Kidney (tissue), 13 donors: ENCODE measurements at regions not wholly inside any gene's neighbourhood (a gene's known extent, or its start where the extent isn't known, plus 50 kb on each side); places are given as distances from the start of the nearest gene placed in this dataset.

Source experiments
- DNase-seq, 5 donors: peaks; one replicate each; pipeline ENCODE4 v3.0.0-alpha.2; 2013 to 2020
- FAIRE-seq: peaks from 2 replicates; lab custom pipeline; 2012; peaks lifted over from hg19 to GRCh38; lab: Jason Lieb, UNC
- H3K27ac ChIP-seq, 2 donors: one replicate each; pipeline ENCODE4 v1.7.0; 2013; ENCODE audit warnings: low read depth in 2 of 2, low read length in 2 of 2, inconsistent platforms in 1 of 2
- H3K27me3 ChIP-seq: one replicate; pipeline ENCODE4 v1.7.1; 2013; ENCODE audit warnings: low read length, inconsistent platforms; ENCODE audit not compliant: control insufficient read depth, insufficient read depth
- H3K36me3 ChIP-seq, 3 donors: one replicate each; pipeline versions ENCODE4 v1.7.0 to v1.7.1; 2013; ENCODE audit warnings: low read length in 3 of 3, control low read depth in 1 of 3, inconsistent platforms in 1 of 3; ENCODE audit not compliant: insufficient read depth in 3 of 3, control insufficient read depth in 2 of 3
- H3K4me1 ChIP-seq, 3 donors: one replicate each; pipeline versions ENCODE4 v1.7.0 to v1.7.1; 2013; ENCODE audit warnings: low read length in 3 of 3, inconsistent platforms in 1 of 3, low read depth in 1 of 3; ENCODE audit not compliant: control insufficient read depth in 2 of 3, insufficient read depth in 2 of 3
- H3K4me3 ChIP-seq, 3 donors: one replicate each; pipeline versions ENCODE4 v1.7.0 to v1.8.1; 2013; ENCODE audit warnings: low read length in 3 of 3, control low read depth in 1 of 3, inconsistent platforms in 1 of 3
- H3K9ac ChIP-seq, 3 donors: one replicate each; pipeline versions ENCODE4 v1.7.0 to v1.7.1; 2013; ENCODE audit warnings: low read length in 3 of 3, control low read depth in 1 of 3, inconsistent platforms in 1 of 3
- H3K9me3 ChIP-seq, 3 donors: one replicate each; pipeline versions ENCODE4 v1.7.0 to v1.7.1; 2013; ENCODE audit warnings: low read length in 3 of 3, control low read depth in 1 of 3, inconsistent platforms in 1 of 3; ENCODE audit not compliant: control insufficient read depth in 2 of 3, insufficient read depth in 1 of 3
- intact Hi-C: fragments of 100-400 bp; cut with DNase I; formaldehyde crosslinking; loops from one replicate; pipeline ENCODE4 v1.11.1; 2022
- TF ChIP-seq, protein P1 (sequence below): IDR thresholded peaks from 3 replicates; pipeline ENCODE4 v1.5.1; 2012; ENCODE audit warnings: mild to moderate bottlenecking, moderate library complexity, borderline replicate concordance; ENCODE audit not compliant: insufficient read depth; ENCODE audit errors: extremely low read depth
- donor health status: control.
- donor health status: control.
- donor health status: control.
- donor health status: control.
- donor health status: control.
- donor health status: DM: yes; HTN: yes; CAD: no.
- donor health status: Normal renal cell carcinoma (clear cell type).

DNA sequence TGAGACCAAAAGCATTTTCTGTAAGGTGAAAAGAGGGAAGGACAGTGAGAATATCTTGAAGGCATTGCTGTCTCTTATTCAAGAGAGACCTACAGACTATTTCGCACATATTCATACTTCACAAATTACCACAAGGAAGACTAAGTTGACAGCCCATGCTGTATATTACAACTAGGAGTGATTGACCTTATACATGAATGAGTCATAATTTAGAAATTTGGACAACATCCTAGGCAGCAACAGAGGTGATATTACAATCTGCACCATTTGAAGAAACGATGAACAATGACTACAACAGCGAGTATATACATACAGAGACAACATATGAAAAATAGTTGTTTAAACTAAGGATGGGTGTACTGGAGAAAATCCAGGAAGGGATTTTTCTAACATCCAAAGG is 971.7 kb downstream of the CDH11 start:
- Histone ChIP-seq H3K36me3 (no peaks in the 10 kb centered on the region), H3K4me3 (no peak overlapping the region), H3K27me3 (no peaks in the 10 kb centered on the region), H3K9ac (no peak overlapping the region), H3K9me3 (no peaks in the 10 kb centered on the region), H3K4me1 (no peaks in the 10 kb centered on the region), H3K27ac (no peak overlapping the region)
- intact Hi-C loops = no loop called here
- no peak for FAIRE-seq
- TF ChIP-seq, protein P1, sequence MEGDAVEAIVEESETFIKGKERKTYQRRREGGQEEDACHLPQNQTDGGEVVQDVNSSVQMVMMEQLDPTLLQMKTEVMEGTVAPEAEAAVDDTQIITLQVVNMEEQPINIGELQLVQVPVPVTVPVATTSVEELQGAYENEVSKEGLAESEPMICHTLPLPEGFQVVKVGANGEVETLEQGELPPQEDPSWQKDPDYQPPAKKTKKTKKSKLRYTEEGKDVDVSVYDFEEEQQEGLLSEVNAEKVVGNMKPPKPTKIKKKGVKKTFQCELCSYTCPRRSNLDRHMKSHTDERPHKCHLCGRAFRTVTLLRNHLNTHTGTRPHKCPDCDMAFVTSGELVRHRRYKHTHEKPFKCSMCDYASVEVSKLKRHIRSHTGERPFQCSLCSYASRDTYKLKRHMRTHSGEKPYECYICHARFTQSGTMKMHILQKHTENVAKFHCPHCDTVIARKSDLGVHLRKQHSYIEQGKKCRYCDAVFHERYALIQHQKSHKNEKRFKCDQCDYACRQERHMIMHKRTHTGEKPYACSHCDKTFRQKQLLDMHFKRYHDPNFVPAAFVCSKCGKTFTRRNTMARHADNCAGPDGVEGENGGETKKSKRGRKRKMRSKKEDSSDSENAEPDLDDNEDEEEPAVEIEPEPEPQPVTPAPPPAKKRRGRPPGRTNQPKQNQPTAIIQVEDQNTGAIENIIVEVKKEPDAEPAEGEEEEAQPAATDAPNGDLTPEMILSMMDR = no peak
- DNase-seq = no peak

DNA sequence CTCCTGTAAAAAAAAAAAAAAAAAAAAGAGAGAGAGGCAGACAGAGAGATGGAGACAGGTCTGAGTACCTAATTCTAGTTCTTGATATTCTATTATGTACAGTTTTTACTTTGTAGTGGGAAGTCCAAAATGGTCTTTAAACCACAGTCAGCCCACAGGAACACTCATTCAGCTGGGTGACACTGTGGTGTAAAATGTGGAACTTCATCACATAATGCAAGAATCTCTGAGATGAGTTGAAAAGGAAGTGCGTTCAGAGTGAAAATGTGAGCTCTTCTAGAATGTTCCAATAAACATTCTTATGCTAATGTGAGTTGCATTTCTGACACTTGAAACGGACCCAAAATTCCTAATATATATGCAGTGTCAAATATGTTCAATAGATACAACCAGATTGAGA is 972.1 kb downstream of the CDH11 start:
- TF ChIP-seq, protein P1 = no peak
- H3K9me3 ChIP-seq = no peaks in the 10 kb centered on the region
- no peaks in the 10 kb centered on the region for H3K36me3 ChIP-seq
- no peaks in the 10 kb centered on the region for H3K27me3 ChIP-seq
- H3K9ac ChIP-seq = no peak overlapping the region
- H3K27ac ChIP-seq = no peak overlapping the region
- DNase-seq (no peak), FAIRE-seq (no peak)
- intact Hi-C loops = no loop called here
- H3K4me3 ChIP-seq = no peak overlapping the region
- no peaks in the 10 kb centered on the region for H3K4me1 ChIP-seq

DNA sequence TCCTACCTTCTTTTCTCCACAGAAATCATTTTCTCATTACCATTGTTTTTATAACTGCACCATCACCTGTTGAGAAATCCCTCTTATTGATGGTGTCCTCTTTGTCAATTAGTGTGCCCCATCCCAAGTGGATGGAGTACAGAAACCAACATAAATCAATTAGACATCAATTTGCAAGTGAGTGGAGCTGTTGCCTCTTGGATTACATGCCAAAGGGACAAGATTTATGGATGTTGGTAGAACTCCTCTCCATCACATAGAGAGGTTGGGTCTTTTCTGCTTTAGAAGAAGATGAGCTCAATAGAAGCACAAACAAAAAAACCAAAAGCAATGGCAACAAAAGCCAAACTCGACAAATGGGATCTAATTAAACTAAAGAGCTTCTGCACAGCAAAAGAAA is 973.5 kb downstream of the CDH11 start:
- Histone ChIP-seq H3K9ac (no peak overlapping the region), H3K9me3 (no peaks in the 10 kb centered on the region), H3K27ac (no peak overlapping the region), H3K36me3 (no peaks in the 10 kb centered on the region), H3K4me1 (no peaks in the 10 kb centered on the region), H3K27me3 (no peaks in the 10 kb centered on the region), H3K4me3 (no peak overlapping the region)
- DNase-seq = no peak
- intact Hi-C loops = no loop called here
- no peak for FAIRE-seq
- TF ChIP-seq, protein P1 = no peak

DNA sequence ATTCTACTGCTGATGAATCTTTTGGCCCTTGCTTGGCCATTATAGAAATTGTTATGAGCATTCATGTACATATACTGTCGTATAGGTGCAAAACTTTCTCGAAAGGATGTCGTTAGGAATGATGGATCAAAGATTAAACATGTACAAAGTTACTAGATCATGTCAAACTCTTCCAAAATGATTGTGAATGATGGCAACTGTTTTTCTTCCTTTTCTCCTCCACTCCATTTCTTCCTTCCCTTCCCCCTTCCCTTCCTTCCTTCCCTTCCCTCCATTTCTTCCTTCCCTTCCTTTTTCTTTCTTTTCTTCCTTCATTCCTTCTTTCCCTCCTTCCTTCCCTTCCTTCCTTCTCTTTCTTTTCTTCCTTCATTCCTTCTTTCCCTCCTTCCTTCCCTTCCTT is 973.9 kb downstream of the CDH11 start:
- no peak for FAIRE-seq

More for the DNA sequence above, 973.9 kb downstream of the CDH11 start:
- intact Hi-C loops = no loop called here
- Histone ChIP-seq H3K9ac (no peak overlapping the region), H3K4me3 (no peak overlapping the region), H3K4me1 (no peaks in the 10 kb centered on the region), H3K9me3 (no peaks in the 10 kb centered on the region), H3K27me3 (no peaks in the 10 kb centered on the region), H3K36me3 (no peaks in the 10 kb centered on the region), H3K27ac (no peak overlapping the region)
- no peak for DNase-seq
- TF ChIP-seq, protein P1 = no peak
